H54 (cell line): ENCODE measurements at regions not wholly inside any gene's neighbourhood (a gene's known extent, or its start where the extent isn't known, plus 50 kb on each side); places are given as distances from the start of the nearest gene placed in this dataset.

ENCODE experiments used
- DNase-seq: peaks from one replicate; pipeline ENCODE4 v3.0.0; 2011; ENCODE audit warnings: low spot score, mixed read lengths; ENCODE audit not compliant: insufficient read length
- FAIRE-seq: peaks from 3 replicates; lab custom pipeline; 2011; peaks lifted over from hg19 to GRCh38; lab: Jason Lieb, UNC
- POLR2A ChIP-seq: IDR thresholded peaks from 2 replicates; pipeline ENCODE4 v1.6.1; 2011; ENCODE audit warnings: low read depth, mild to moderate bottlenecking, low read length

- FAIRE-seq: no peak
Observed at GRCh38 chr9:99362321-99362720, 140.2 kb downstream of the SEC61B start.

DNA sequence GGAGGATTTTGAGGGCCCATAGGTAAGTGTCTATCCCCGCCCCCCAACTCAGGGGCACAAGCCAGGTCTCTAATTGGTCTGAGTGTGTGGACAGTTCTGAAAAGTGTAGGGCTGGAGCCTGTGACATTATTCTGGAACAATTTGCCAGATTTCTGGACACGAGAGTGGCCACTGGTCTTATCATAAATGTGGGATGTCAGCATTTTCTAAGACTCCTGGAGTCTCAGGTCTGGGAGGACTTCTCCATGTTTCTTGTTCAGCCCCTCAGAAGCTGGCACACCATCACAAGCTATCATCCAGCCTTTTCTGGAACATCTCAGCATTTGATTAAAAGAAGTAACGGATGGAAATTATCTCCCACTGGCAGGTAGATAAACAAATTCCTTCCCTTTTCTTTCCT is 141.4 kb downstream of the SEC61B start:
- no peak for FAIRE-seq

More at GRCh38 chr9:99362321-99362720, 140.2 kb downstream of the SEC61B start:
- no peak for TF ChIP-seq POLR2A
- no peak for DNase-seq

DNA sequence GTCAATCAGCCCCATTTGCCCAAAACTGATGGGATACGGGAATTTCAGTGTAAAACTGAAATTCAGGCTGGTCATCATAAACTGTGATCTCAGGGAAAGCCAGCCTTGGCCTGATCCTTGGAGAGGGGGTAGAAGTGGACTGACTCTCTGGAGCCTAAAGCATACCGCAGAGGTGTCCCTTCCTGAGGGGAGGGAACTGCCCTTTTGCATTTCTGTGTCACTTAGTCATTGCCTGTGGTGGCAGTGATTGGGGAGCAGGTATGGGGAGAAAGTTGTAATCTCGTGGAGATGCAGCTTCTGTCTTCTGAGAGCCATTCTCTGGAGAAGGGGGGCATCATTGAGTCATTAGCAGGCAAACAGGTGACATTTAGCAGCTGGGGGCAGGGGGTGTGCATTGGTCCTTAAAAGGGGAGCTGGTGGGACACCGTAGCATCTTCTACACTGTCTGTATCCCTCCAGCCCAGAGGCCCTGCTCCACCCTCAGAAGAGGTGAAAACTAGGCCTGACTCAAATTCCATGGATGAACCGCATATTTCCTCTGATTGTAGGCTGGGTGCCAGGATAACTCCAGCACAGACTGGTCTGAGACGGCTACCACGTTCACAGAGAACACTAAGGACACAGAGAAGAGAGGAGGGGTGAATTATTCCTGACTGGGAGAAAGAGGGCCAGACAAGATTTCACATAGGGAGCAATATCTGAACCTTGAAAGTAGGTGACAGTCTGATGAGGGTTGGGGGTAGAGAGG is 143.3 kb downstream of the SEC61B start:
- no peak for TF ChIP-seq POLR2A
- DNase-seq (no peak), FAIRE-seq (no peak)

More for the DNA sequence above, 141.4 kb downstream of the SEC61B start:
- DNase-seq: no peak
- no peak for TF ChIP-seq POLR2A

- DNase-seq (no peak), FAIRE-seq (no peak)
- TF ChIP-seq POLR2A: no peak
Observed at GRCh38 chr9:99366183-99366582, 144.1 kb downstream of the SEC61B start.

DNA sequence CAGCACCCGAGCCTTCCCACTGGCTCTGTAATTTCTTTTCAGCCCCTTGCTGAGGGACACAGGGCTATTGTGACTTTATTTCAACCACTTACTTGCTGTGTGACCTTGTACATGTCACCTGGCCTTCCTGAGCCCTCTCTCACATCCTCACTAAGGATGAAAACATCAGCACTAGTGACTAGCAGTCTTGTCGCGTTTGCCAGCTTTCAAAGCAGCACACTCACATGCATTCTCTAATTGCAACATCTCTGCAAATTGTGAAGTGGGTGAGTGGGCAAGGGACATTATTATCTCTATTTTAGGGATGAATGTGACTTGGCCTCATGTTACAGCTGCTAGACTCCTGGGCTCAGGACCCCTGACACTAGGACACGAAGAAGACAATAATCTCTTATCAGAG is 144.5 kb downstream of the SEC61B start:
- no peak for DNase-seq
- TF ChIP-seq POLR2A: no peak
- FAIRE-seq: no peak

DNA sequence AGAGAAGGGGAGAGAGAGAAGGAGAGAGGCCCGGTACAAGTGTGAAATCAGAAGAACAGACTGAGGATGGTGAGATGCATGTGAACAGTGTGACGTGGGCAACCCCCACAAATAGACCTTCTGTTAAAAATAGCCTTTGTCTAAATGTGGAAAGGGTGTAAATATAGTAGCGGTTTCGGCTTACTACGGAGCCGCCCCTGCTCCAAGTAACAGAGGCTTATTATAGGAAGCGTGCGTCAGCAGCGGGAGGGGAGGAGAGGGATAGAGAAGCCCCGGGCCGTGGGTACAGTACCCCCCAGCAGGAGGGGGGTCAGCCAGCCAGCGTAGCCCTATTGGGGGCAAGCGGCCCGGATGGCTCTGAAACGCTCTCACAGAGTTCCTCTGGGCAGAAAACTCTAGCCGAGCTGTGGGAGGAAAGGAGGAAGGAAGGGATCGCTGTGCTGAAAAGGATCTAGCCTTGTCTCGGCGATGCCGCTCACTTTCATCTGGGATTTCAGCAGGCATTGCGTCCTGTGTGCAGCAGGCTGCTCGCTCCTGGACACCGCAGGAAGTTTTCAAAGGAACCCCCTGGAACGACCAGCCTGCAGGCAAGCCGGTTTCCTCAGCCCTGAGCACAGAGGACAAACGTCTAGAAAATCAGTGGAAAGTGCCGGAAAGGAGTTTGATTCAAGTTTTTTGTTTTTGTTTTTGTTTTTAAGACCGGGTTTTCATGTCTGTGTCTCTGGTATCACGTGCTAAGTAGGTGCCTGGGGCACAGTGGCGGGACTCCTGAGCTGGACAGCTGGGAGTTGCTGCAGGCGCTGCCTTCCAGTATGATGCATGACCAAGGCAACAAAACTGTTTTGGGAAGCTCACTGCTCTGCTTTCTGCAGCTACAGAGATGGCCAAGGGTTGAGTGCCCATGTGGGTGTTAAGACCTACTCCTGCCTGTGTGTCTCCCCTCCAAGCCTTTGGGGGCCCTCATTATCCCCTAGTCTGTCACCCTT is 146.6 kb downstream of the SEC61B start:
- FAIRE-seq (no peak), DNase-seq (no peak)
- no peak for TF ChIP-seq POLR2A

DNA sequence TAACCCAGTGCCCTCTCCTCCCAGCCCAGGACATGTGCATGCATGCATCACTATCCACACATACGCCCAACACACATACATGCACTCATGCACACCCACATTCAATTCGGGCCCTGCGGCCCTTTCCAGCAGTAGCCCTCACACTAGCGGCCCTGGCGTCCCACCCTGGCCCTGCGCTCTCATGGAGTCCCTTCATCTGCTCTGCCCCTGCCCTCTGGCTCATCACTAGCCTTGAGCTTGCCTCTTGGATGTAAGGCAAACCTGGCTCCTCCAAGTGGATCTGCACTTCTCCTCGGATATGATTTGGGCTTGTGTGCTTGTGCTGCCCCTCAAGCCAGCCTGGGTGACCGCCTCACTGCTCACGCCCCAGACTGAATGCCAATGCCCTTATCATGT is 147.2 kb downstream of the SEC61B start:
- DNase-seq (no peak), FAIRE-seq (no peak)
- no peak for TF ChIP-seq POLR2A

DNA sequence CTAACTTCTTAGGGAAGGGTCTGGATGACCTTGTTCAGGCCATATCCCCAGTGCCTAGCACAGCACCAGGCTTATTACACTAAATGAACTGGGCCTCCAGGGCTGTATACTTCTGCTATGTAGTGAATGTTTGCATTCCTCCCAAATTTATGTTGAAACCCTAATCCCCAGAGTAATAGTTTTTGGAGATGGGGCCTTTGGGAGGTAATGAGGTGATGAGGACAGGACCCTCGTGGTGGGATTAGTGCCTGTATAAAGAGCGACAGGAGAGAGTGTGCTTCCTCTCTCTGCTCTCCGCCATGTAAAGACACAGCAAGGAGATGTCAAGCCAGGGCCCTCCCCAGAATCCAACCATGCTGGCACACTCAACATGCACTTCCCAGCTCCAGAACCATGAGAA is 148.3 kb downstream of the SEC61B start:
- FAIRE-seq (no peak), DNase-seq (no peak)
- no peak for TF ChIP-seq POLR2A

DNA sequence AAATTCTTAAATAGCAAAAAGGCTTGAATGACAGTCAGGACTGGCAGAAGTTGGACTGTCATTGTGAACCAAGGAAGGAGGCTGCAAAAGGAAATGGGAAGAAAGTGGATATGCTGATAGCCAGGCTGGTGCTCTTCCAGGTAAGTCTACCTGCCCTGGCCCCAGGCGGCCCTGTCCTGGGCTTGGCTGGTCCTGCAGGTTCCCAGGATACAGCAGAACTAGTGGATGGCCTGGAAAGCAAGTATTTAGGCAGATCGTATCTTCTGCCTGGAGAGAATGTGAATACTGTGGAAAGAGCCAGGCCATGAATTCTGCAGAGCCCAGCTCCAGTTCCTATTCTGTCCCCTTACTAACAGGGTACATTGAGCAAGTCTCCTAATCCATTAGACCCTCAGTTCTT is 149.3 kb downstream of the SEC61B start:
- DNase-seq (no peak), FAIRE-seq (no peak)
- TF ChIP-seq POLR2A: no peak

DNA sequence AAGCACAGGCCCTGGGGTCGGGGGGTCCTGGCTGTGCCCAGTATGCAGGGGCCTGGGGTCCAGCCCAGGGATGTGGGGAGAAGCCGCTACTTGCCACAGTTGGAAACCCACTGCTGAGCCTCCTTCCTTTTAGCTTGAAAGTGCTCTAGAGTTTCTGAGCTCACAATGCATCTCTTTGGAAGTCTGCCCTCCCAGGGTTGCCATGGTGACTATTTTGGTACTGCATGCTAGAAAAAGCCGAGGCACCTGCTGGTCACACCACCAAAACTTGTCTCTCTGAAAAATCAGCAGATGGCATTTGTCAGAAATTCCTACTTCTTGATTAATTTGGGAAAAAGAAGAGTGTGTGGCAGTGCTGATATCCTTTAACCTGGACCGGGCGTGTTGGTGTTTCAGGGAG is 151.8 kb downstream of the SEC61B start:
- TF ChIP-seq POLR2A: no peak
- no peak for FAIRE-seq
- DNase-seq: no peak

- no peak for TF ChIP-seq POLR2A
- DNase-seq: no peak
- FAIRE-seq: no peak
Observed at GRCh38 chr9:99374793-99375192, 152.7 kb downstream of the SEC61B start.

GRCh38 chr9:99375481-99375880 is 153.4 kb downstream of the SEC61B start:
- FAIRE-seq: no peak
- no peak for TF ChIP-seq POLR2A
- no peak for DNase-seq

DNA sequence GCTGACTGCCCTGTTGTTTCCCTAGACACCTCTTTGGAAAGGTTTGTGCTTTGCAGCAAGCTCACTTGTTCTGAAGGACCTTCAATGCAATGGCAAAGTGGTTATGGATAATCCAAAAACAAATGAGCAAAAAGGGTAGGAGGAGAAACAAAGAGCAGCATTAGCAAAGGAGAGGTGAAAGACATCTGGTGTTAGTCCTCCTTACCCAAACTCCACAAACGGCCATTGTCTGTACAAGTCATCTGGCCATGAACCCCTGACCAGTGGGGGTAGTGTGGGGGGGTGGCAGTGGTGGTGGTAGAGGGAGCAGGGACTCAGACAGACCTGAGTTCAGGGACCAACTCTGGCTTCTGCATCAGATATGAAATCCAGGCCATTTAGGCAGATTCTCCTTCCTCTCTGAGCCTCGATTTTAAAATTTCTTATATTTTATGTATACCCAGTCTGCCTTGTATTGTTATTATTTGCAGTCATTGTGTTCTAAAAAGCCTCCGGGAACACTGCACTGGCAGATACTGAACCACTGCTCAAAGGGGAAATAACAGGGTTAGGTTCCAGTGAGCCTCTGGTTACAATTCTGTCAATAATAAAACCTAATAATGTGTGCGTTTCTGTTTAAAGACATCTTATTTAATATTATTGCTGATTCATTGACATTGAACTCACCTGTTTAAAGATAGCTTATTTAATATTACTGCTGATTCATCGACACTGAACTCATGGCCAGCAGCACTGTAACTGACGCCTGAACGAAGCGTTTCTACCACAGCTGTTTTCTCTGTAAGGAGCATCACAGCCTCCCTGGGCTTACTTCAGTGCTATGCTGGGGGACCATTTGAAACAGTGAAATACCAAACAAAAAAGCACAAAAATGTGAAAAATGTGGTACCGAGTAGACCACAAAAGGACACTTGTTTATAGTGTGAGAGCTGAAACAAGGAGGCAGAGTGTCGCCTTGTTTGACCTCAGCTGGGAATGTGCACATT is 156.0 kb downstream of the SEC61B start:
- no peak for DNase-seq
- TF ChIP-seq POLR2A: no peak
- no peak for FAIRE-seq
